ENCODE measurements at regions not wholly inside any gene's neighbourhood (a gene's known extent, or its start where the extent isn't known, plus 50 kb on each side); places are given as distances from the start of the nearest gene placed in this dataset.

- no peak for TF ChIP-seq CTCF (IDR thresholded peaks at IDR 0.05 in 2 of 3, conservative IDR thresholded peaks at IDR 0.05 in 1 of 3; ENCODE audit: control insufficient read depth in 2 of 3, extremely low read depth in 1 of 3, insufficient read depth in 1 of 3, low read depth in 3 of 3, low read length in 3 of 3)
- TF ChIP-seq RAD21 (IDR thresholded peaks at IDR 0.05; ENCODE audit: insufficient read depth, low read depth, low read length): no peak
- no peak for TF ChIP-seq NR2C2 (IDR thresholded peaks at IDR 0.05; ENCODE audit: borderline replicate concordance, control insufficient read depth, insufficient read length, low read depth)
- no peak for TF ChIP-seq CHD2 (IDR thresholded peaks at IDR 0.05; ENCODE audit: borderline replicate concordance, low read depth, low read length)
- TF ChIP-seq POLR2AphosphoS5 (IDR thresholded peaks at IDR 0.05; ENCODE audit: low read length): no peak
- no peak for TF ChIP-seq FOS (IDR thresholded peaks at IDR 0.05; ENCODE audit: borderline replicate concordance, extremely low read depth, insufficient read length)
- TF ChIP-seq BRCA1 (IDR thresholded peaks at IDR 0.05; ENCODE audit: low read depth, low read length): no peak
- TF ChIP-seq RUNX3 (IDR thresholded peaks at IDR 0.05; ENCODE audit: low read length): no peak
- no peak for TF ChIP-seq EP300 (IDR thresholded peaks at IDR 0.05; ENCODE audit: borderline replicate concordance in 1 of 2, control insufficient read depth in 1 of 2, low read depth in 2 of 2, low read length in 2 of 2)
Observed at GRCh38 chr2:236510034-236510433, 59.6 kb upstream of the ACKR3 start.
